IMR-90 (cell line): ENCODE measurements at regions not wholly inside any gene's neighbourhood (a gene's known extent, or its start where the extent isn't known, plus 50 kb on each side); places are given as distances from the start of the nearest gene placed in this dataset.

Experiments used
- BHLHE40 ChIP-seq: fragments of 150-350 bp; IDR thresholded peaks from 2 replicates; pipeline ENCODE4 v1.6.1; 2016; ENCODE audit warnings: mild to moderate bottlenecking, low read depth, low read length
- CHD1 ChIP-seq: IDR thresholded peaks from 2 replicates; pipeline ENCODE4 v1.6.1; 2012; ENCODE audit warnings: low read depth, low read length, improper control_type of control experiment
- CTCF ChIP-seq: conservative IDR thresholded peaks from 2 replicates; pipeline ENCODE4 v1.5.1; 2012; ENCODE audit warnings: mild to moderate bottlenecking, low read depth, low read length, improper control_type of control experiment
- FOS ChIP-seq: fragments of 150-350 bp; IDR thresholded peaks from 2 replicates; pipeline ENCODE4 v1.6.1; 2016; ENCODE audit warnings: low read depth, low read length
- MAZ ChIP-seq: IDR thresholded peaks from 2 replicates; pipeline ENCODE4 v1.6.1; 2012; ENCODE audit warnings: low read depth, mild to moderate bottlenecking, low read length, improper control_type of control experiment, moderate library complexity, borderline replicate concordance
- POLR2A ChIP-seq: IDR thresholded peaks from 2 replicates; pipeline ENCODE4 v1.6.1; 2012; ENCODE audit warnings: mild to moderate bottlenecking, low read depth, low read length
- RAD21 ChIP-seq: IDR thresholded peaks from 2 replicates; pipeline ENCODE4 v1.6.1; 2012; ENCODE audit warnings: low read length, improper control_type of control experiment
- RFX5 ChIP-seq: IDR thresholded peaks from 2 replicates; pipeline ENCODE4 v1.8.0; 2012; ENCODE audit warnings: low read depth, mild to moderate bottlenecking, low read length, moderate library complexity
- USF2 ChIP-seq: fragments of 150-350 bp; IDR thresholded peaks from 2 replicates; pipeline ENCODE4 v1.6.1; 2017; ENCODE audit warnings: mild to moderate bottlenecking, antibody characterized with exemption, low read length, low read depth

DNA sequence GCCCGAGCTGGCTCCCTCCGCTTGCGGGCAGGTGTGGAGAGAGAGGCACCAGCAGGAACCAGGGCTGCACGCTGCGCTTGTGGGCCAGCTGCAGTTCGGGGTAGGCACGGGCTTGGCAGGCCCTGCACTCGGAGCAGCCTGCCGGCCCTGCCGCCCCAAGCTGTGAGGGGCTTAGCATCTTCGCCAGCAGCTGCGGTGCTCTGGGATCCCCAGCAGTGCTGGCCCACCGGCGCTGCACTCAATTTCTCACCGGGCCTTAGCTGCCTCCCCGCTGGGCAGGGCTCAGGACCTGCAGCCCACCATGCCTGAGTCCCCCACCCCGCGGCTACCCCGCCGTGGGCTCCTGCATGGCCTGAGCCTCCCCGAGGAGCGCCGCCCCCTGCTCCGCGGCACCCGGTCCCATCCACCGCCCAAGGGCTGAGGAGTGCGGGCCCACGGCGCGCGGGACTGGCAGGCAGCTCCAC, 434.4 kb upstream of the RGPD4 start:
- TF ChIP-seq CTCF (no peak), POLR2A (no peak), CHD1 (no peak), USF2 (no peak), MAZ (no peak), RAD21 (no peak), RFX5 (no peak), BHLHE40 (no peak), FOS (no peak)
